Lower leg skin (tissue), 3 donors: ENCODE measurements at regions not wholly inside any gene's neighbourhood (a gene's known extent, or its start where the extent isn't known, plus 50 kb on each side); places are given as distances from the start of the nearest gene placed in this dataset.
"Not testable (repeated sequence)": the region's sequence is repeated elsewhere in the genome, so short reads cannot be mapped to it uniquely, and the experiment has no call there.

Experiments used
- CTCF ChIP-seq, 3 donors: fragments of 450-650 bp; IDR thresholded peaks; one replicate each; pipeline ENCODE4 v1.5.1; 2016; ENCODE audit warnings: antibody characterized with exemption in 3 of 3, mild to moderate bottlenecking in 3 of 3, moderate library complexity in 2 of 3
- POLR2A ChIP-seq, 2 donors: fragments of 450-650 bp; IDR thresholded peaks; one replicate each; pipeline ENCODE4 v1.6.1; 2016 to 2017; ENCODE audit warnings: antibody characterized with exemption in 2 of 2, mild to moderate bottlenecking in 1 of 2, moderate library complexity in 1 of 2

GRCh38 chr5:20304570-20304969 is 316.6 kb upstream of the CDH18 start:
- TF ChIP-seq POLR2A, CTCF (IDR thresholded peaks at IDR 0.05): not testable (repeated sequence)
